HG03439 (cell line): ENCODE measurements at regions not wholly inside any gene's neighbourhood (a gene's known extent, or its start where the extent isn't known, plus 50 kb on each side); places are given as distances from the start of the nearest gene placed in this dataset.
"Not testable (repeated sequence)": the region's sequence is repeated elsewhere in the genome, so short reads cannot be mapped to it uniquely, and the experiment has no call there.

ENCODE experiments used
- ATAC-seq: cut with Tn5 transposase; IDR thresholded peaks from one replicate; pipeline ENCODE4 v1.9.1; 2021; ENCODE audit warnings: mild to moderate bottlenecking, moderate library complexity; ENCODE audit not compliant: unreplicated experiment

DNA sequence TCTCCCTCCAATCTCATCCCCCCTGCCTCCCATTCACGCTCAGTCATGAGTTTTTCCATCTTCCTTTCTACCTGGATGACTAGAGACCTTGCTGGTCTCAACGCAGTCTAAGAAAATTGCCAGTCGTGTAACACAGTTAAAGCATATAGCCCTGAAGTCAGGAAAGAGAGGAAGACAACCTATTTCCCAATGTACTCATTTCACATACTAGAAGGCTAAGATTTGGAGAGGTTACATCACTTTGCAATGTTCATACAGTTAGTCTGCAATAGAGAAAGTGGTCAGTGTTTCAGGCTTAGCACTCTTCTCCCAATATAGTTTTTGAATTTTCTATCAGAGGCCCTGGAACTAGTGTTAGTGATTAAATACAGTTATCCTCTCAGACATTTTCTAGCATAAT is 278.6 kb downstream of the EDEM1 start:
- ATAC-seq = no peak

DNA sequence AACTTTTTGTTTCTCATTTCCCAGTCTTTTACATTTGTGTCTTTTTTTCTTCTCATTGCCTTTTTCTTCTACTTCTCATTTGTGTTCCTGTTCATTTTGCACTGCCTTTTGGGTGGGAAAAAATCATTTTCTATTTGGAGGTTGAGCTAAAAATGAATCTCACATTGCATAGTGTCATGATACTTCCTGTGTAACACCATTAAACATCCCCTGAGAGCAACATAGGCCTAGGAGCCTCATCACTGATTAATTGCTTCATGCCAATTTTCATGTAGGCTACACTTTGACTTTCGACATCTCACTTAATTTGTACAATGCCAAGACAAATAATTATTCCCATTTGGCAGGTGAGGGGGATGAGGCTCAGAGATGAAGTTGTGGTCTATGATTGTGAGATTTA is 279.2 kb downstream of the EDEM1 start:
- no peak for ATAC-seq

GRCh38 chr3:5473471-5473870 is 286.0 kb downstream of the EDEM1 start:
- ATAC-seq = no peak

DNA sequence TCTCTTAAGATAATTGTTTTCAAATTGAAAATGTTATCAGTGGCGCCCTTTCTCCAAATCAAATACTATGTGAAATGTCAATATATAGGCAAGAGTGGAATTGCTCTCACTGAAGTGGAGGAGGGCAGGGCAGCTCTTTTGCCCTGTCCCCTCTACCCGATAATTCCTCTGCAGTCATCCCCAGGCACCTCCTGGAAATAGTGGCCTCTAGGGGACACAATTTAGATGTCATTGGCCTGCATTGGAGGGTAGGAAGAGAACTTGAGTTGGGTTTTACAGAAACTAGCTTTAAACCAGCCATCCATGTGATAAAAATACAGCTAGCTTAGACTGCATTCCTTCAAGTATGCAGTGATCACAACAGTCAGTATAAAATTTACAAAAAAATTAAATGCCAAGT is 288.9 kb downstream of the EDEM1 start:
- no peak for ATAC-seq

- ATAC-seq = no peak
Measured at GRCh38 chr3:5479229-5479799, 291.8 kb downstream of the EDEM1 start.

DNA sequence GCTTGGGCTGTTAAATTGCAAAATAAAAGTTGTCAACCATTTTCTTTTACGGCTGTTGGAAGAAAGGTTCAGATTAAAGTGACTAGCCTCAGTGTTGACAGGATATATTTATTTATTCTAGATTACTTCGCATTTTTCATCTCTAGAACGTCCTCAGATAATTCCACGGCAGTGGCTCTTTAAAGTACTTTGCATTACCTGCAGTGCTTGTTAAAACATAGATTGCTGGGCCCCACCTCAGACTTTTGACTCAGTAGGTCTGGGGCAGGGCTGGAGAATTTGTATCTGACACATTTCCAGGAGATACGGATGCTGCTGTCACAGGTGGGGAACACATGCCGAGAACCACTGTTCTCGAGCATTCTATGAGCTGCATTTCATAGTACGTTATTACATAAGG is 292.7 kb downstream of the EDEM1 start:
- ATAC-seq = no peak

GRCh38 chr3:5485427-5485826 is 297.9 kb downstream of the EDEM1 start:
- no peak for ATAC-seq

- ATAC-seq = no peak
Measured at GRCh38 chr3:5488771-5489170, 301.3 kb downstream of the EDEM1 start.

DNA sequence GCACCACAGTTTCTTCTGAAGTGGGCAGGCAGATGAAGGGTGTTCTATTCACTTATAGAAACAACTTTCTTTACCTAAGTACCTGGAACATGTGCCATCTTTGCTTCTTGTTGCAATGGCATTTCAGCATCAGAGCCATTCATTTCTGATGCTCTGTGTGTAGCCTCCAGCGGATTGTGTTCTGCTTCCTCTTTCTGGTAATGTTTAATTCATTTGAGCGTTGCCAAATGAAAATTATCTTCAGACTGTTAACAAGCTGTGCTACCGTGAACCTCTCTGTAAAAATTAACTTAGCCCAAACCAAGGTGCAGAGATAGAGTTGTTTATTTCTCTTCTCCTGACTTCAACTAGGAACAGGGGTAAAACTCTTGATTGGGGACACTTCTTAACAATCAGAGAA is 302.0 kb downstream of the EDEM1 start:
- no peak for ATAC-seq

DNA sequence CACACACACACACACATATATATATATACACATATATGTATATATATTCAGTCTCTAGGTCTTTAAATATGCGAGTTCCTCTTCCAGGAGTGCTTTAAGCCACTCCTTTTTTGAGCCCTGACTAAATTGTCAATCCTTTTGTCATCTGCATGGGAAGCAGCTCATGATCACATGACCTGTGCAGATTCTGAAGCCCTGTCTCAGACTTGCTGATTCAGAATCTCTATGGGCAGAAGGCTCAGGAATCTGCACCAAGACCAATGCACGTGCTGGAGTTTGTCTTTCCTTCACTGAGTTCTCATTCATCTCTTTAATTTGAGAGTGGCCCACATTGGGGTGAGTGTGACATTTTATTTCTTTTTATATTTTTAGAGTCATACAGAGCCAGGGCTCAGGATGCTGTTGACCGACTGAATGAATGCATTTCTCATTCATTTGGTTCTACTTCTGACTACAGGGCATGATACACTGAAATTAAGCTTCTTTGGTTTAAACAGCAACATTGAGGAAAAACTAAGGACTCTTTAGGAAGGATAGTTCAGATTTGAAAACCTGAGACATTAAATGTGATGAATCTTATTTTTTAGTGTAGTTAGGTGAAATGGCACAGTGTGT is 307.5 kb downstream of the EDEM1 start:
- ATAC-seq = no peak

- no peak for ATAC-seq
Measured at GRCh38 chr3:5497497-5497896, 310.0 kb downstream of the EDEM1 start.

- peak; percentile 22 for ATAC-seq
Measured at GRCh38 chr3:5498981-5499380, 311.5 kb downstream of the EDEM1 start.

- peak; percentile 88 for ATAC-seq
Measured at GRCh38 chr3:5499404-5499803, 311.9 kb downstream of the EDEM1 start.

GRCh38 chr3:5503136-5503535 is 315.6 kb downstream of the EDEM1 start:
- ATAC-seq = no peak

- ATAC-seq = no peak
Measured at GRCh38 chr3:5504135-5504534, 316.6 kb downstream of the EDEM1 start.

DNA sequence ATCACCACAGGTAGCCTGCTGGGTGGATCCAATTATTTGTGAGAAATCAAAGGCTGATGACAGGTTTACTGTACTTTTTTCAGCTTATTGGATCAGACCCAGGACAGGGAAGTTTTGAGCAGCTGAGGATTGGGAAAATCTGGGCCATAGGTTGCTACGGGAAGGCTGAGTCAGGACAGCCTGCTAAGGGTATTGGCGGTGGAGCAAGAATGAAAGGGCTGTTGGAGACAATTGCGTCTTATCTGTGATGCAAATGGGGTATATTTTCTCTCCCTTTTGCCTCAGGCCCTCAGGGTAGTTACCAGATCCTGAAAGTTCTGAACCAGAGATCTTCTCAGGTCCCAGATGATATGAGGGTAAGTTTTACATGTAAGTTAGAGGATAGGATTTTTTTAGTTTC is 317.7 kb downstream of the EDEM1 start:
- no peak for ATAC-seq

DNA sequence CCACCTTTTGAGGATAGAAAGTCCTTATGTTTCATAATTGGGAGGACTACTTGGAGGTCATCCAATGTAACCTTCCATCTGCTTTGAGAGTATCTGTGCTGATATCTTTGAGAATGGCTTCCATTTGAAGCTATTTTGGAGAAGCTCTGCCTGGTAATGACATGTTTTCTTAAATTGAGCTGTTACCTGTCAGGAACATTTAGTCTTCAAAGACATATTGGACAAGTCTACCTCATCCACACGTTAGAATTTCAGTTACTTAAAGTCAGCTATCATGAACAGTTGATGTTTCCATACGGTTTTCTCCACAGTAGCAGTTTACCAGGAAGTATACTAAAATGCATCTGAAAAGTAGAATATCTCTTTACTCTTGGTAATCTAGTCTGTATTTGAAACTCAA is 318.5 kb downstream of the EDEM1 start:
- ATAC-seq = no peak

- not testable (repeated sequence) for ATAC-seq
Measured at GRCh38 chr3:5508860-5509259, 321.4 kb downstream of the EDEM1 start.

- ATAC-seq = no peak
Measured at GRCh38 chr3:5510300-5510699, 322.8 kb downstream of the EDEM1 start.

DNA sequence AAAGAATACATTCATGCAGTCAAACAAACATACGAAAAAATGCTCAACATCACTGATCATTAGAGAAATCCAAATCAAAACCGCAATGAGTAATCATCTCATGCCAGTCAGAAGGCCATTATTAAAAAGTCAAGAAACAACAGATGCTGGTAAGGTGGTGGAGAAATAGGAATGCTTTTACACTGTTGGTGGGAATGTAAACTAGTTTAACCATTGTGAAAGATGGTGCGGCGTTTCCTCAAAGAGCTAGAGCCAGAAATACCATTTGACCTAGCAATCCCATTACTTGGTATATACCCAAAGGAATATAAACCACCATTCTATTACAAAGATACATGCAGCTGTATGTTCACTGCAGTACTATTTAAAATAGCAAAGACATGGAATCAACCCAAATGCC is 330.4 kb downstream of the EDEM1 start:
- no peak for ATAC-seq

GRCh38 chr3:5520237-5520636 is 332.7 kb downstream of the EDEM1 start:
- no peak for ATAC-seq

- ATAC-seq = no peak
Measured at GRCh38 chr3:5523125-5523524, 335.6 kb downstream of the EDEM1 start.

GRCh38 chr3:5531039-5531438 is 343.5 kb downstream of the EDEM1 start:
- no peak for ATAC-seq
